ENCODE measurements at regions not wholly inside any gene's neighbourhood (a gene's known extent, or its start where the extent isn't known, plus 50 kb on each side); places are given as distances from the start of the nearest gene placed in this dataset.

DNA sequence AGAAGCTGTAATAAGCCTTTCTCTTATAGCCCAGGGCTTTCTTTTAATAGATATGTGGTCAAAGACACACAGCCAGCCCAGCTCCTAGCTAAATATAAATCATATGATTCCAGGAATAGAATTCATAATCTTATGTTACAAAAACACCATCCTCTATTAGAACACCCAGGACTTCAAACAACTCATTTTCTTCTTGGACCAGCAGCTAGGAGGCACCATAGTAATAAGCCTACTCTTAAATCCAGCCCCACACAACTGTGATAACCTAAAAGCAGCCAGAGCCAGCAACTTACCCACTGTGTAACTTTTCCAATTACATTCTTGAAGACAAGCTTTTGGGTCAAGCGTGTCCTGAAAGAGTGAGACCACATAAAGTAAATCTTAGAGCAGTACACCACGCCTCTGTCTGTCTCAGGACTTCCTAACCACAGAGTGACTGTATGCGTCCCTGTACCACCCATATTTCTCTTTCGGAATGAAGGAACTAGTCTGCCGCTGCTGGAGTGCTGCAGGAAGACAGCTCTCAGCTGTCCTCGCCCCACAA lies 223.8 kb downstream of the TLE1 start:
- Histone ChIP-seq H3K4me3 (peak overlapping the region; percentile 24 to 37 (median 35)), H3K4me1 (peaks cover 16 to 26% of the 10 kb centered on the region in 2 donors), H3K36me3 (no peaks in the 10 kb centered on the region), H3K9me3 (no peaks in the 10 kb centered on the region), H3K27ac (peak overlapping the region; percentile 74 to 91 (median 86)), H3K27me3 (no peaks in the 10 kb centered on the region)
- ATAC-seq (peak; percentile 92 to 97), DNase-seq (peak; percentile 40 to 45)
- intact Hi-C loops (cut with DNase I; ENCODE audit: low total_unique reads) (loop anchor here (1.0 to 10.0 kb wide), 5 partner anchors 48 to 223 kb away; partner anchors contain the start of gene TLE1), in situ Hi-C loops (cut with MboI; ENCODE audit: low sequenced_read_pairs in 4 of 4) (no loop called here)
- peak; percentile 33 to 77 for TF ChIP-seq POLR2A (IDR thresholded peaks at IDR 0.05)
- TF ChIP-seq, protein P1, sequence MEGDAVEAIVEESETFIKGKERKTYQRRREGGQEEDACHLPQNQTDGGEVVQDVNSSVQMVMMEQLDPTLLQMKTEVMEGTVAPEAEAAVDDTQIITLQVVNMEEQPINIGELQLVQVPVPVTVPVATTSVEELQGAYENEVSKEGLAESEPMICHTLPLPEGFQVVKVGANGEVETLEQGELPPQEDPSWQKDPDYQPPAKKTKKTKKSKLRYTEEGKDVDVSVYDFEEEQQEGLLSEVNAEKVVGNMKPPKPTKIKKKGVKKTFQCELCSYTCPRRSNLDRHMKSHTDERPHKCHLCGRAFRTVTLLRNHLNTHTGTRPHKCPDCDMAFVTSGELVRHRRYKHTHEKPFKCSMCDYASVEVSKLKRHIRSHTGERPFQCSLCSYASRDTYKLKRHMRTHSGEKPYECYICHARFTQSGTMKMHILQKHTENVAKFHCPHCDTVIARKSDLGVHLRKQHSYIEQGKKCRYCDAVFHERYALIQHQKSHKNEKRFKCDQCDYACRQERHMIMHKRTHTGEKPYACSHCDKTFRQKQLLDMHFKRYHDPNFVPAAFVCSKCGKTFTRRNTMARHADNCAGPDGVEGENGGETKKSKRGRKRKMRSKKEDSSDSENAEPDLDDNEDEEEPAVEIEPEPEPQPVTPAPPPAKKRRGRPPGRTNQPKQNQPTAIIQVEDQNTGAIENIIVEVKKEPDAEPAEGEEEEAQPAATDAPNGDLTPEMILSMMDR (IDR thresholded peaks at IDR 0.05 in 4 of 5, conservative IDR thresholded peaks at IDR 0.05 in 1 of 5): peak; percentile 16 to 52 (median 46)

DNA sequence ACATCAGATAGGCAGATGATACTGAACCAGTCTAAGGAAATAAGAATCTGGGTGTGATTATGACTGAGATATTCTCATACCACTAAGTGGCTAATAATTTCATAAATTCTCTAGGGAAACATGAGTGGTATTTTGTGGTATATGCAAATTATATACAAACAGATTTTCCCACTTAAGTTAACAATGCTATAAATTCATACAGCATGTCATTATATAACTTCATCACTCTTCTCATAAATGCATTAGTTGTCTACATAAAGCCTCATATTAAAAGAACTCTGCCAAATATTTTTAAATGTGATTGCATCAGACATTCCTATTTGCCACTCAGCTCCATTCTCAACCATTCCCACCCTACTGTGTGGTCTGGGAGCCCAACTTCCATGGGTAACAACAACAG lies 226.5 kb downstream of the TLE1 start:
- peaks cover 30 to 41% of the 10 kb centered on the region in 2 donors for H3K4me1 ChIP-seq
- no peak overlapping the region for H3K4me3 ChIP-seq
- no peaks in the 10 kb centered on the region for H3K27me3 ChIP-seq
- H3K9me3 ChIP-seq: no peaks in the 10 kb centered on the region
- no peaks in the 10 kb centered on the region for H3K36me3 ChIP-seq
- TF ChIP-seq POLR2A (IDR thresholded peaks at IDR 0.05): no peak
- TF ChIP-seq, protein P1 (IDR thresholded peaks at IDR 0.05 in 4 of 5, conservative IDR thresholded peaks at IDR 0.05 in 1 of 5): no peak
- ATAC-seq (no peak), DNase-seq (no peak)
- in situ Hi-C loops (cut with MboI; ENCODE audit: low sequenced_read_pairs in 4 of 4): no loop called here
- intact Hi-C loops (cut with DNase I; ENCODE audit: low total_unique reads): loop anchor here (10.0 kb wide), 1 partner anchor 152 kb away; no protein-coding TSS in a partner anchor
- no peak overlapping the region for H3K27ac ChIP-seq

DNA sequence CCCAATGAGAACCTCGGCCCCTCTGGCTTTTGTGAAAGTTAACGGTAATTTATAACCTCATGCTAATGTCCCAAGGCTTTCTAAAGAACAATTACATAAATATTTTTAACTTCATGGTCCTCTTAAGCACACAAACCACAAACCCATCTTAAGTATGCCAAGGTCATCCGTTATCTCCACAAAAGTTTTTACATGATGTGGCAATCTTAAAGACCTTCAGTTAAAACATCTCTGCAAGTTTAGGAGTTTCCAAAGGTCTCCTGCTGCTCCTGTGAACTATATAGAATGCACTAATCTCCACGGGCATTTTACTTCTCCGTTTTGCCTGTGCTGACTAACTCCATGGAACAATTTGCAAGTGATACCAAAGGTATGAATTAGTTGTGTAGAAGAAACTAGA lies 228.2 kb downstream of the TLE1 start:
- Histone ChIP-seq H3K4me1 (peaks cover 31 to 36% of the 10 kb centered on the region in 2 donors), H3K9me3 (no peaks in the 10 kb centered on the region), H3K27me3 (no peaks in the 10 kb centered on the region), H3K4me3 (no peak overlapping the region), H3K36me3 (no peaks in the 10 kb centered on the region), H3K27ac (no peak overlapping the region)
- intact Hi-C loops (cut with DNase I; ENCODE audit: low total_unique reads): loop anchor here (10.0 kb wide), 1 partner anchor 154 kb away; no protein-coding TSS in a partner anchor
- TF ChIP-seq POLR2A (IDR thresholded peaks at IDR 0.05): no peak
- TF ChIP-seq, protein P1 (IDR thresholded peaks at IDR 0.05 in 4 of 5, conservative IDR thresholded peaks at IDR 0.05 in 1 of 5): no peak
- ATAC-seq (no peak), DNase-seq (no peak)
- in situ Hi-C loops (cut with MboI; ENCODE audit: low sequenced_read_pairs in 4 of 4): no loop called here

DNA sequence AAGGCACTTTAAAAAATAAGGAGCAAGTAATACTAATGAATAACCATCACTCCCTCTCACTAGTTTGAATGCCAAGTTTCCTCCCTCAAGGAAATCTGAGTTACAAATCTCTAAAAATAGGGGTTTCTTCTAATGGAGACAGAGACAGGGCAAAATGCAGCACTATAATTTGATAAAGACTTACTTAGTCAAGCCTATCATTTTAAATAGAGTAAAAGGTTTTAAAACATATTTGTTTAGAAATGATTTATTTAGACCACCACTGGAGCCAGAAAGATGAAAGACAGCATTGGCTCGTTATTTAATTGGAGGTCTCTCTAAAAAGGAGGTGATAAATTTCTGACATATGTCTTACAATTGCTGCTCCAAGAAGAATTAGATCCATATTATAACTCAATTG lies 228.7 kb downstream of the TLE1 start:
- intact Hi-C loops (cut with DNase I; ENCODE audit: low total_unique reads): loop anchor here (10.0 kb wide), 1 partner anchor 154 kb away; no protein-coding TSS in a partner anchor
- no peak for DNase-seq
- Histone ChIP-seq H3K27ac (no peak overlapping the region), H3K9me3 (no peaks in the 10 kb centered on the region), H3K4me3 (no peak overlapping the region), H3K4me1 (peaks cover 27 to 36% of the 10 kb centered on the region in 2 donors), H3K36me3 (no peaks in the 10 kb centered on the region), H3K27me3 (no peaks in the 10 kb centered on the region)
- in situ Hi-C loops (cut with MboI; ENCODE audit: low sequenced_read_pairs in 4 of 4): no loop called here
- TF ChIP-seq POLR2A (IDR thresholded peaks at IDR 0.05): no peak
- TF ChIP-seq, protein P1 (IDR thresholded peaks at IDR 0.05 in 4 of 5, conservative IDR thresholded peaks at IDR 0.05 in 1 of 5): no peak
- ATAC-seq: no peak
